AG04450 (cell line): ENCODE measurements at regions not wholly inside any gene's neighbourhood (a gene's known extent, or its start where the extent isn't known, plus 50 kb on each side); places are given as distances from the start of the nearest gene placed in this dataset.
A peak's percentile ranks its signal among the peaks of the same experiment; 100 is the strongest.

ENCODE experiments used
- CTCF ChIA-PET: fragments of 300-600, 350-600 bp; formaldehyde crosslinking; extraction: SDS; loops from one replicate; lab custom pipeline; 2022; ENCODE audit warnings: antibody characterized with exemption, inconsistent platforms; lab: Charles Lee
- POLR2A ChIA-PET: fragments of 350-600 bp; formaldehyde crosslinking; extraction: SDS; loops from one replicate; lab custom pipeline; 2021; ENCODE audit warnings: antibody characterized with exemption, inconsistent platforms; lab: Yijun Ruan, JAX
- DNase-seq: peaks from one replicate; pipeline ENCODE4 v3.0.0-alpha.2; 2011; ENCODE audit warnings: low read depth, low spot score
- H3K27ac ChIP-seq: one replicate; pipeline ENCODE4 v1.5.1; 2012; ENCODE audit warnings: low read depth, low read length, control low read depth
- H3K27me3 ChIP-seq: one replicate; pipeline ENCODE4 v1.6.0; 2012; ENCODE audit warnings: low read length; ENCODE audit not compliant: control insufficient read depth, insufficient read depth
- H3K4me3 ChIP-seq: 2 replicates; pipeline ENCODE4 v1.5.1; 2011; ENCODE audit warnings: mild to moderate bottlenecking, low read depth, low read length, control low read depth
- H3K9me3 ChIP-seq: 2 replicates; pipeline ENCODE4 v1.5.1; 2012; ENCODE audit warnings: low read length; ENCODE audit not compliant: control insufficient read depth, insufficient read depth
- TF ChIP-seq, protein P1 (sequence below): IDR thresholded peaks from 2 replicates; pipeline ENCODE4 v1.5.1; 2011; ENCODE audit warnings: low read depth, low read length, control low read depth, inconsistent platforms

DNA sequence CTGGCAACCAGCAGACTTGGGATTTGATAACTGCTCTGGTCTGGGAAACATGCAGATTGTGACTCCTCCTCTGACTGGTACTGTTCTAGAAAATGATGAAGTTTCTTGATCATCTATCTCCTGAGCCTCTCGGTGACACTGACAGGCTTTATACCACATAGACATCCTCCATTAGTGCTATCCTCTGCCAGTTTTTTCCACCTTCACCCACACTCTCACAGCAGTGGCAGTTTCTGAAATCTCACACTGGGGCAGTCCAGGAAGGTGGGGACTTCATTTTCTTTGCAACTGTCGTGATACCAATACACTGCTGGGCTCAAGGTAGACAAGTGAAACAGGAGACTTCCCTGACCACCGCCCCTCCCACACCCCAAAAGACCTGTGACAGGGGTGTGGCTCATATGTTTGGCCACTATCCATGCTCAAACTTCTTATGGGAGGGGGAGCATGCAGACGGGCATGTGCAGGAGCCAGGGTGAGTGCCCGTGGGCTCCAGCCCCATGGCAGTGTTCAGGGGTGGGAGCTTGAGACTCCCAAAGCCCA is 66.3 kb upstream of the RMDN2 start:
- TF ChIP-seq, protein P1, sequence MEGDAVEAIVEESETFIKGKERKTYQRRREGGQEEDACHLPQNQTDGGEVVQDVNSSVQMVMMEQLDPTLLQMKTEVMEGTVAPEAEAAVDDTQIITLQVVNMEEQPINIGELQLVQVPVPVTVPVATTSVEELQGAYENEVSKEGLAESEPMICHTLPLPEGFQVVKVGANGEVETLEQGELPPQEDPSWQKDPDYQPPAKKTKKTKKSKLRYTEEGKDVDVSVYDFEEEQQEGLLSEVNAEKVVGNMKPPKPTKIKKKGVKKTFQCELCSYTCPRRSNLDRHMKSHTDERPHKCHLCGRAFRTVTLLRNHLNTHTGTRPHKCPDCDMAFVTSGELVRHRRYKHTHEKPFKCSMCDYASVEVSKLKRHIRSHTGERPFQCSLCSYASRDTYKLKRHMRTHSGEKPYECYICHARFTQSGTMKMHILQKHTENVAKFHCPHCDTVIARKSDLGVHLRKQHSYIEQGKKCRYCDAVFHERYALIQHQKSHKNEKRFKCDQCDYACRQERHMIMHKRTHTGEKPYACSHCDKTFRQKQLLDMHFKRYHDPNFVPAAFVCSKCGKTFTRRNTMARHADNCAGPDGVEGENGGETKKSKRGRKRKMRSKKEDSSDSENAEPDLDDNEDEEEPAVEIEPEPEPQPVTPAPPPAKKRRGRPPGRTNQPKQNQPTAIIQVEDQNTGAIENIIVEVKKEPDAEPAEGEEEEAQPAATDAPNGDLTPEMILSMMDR, result no peak
- Histone ChIP-seq H3K27ac (peak overlapping the region; percentile 68), H3K27me3 (peaks cover 4% of the 10 kb centered on the region), H3K9me3 (peaks cover 7% of the 10 kb centered on the region), H3K4me3 (no peak overlapping the region)
- POLR2A ChIA-PET, result no interaction called here
- CTCF ChIA-PET, result interaction anchor here (1.2 kb wide), 2 partner anchors 19 to 33 kb away, joined by 3 to 6 read pairs; no protein-coding TSS in a partner anchor
- no peak for DNase-seq

GRCh38 chr2:37862620-37863019 is 62.5 kb upstream of the RMDN2 start:
- CTCF ChIA-PET, result no interaction called here
- POLR2A ChIA-PET, result interaction anchor here (0.5 kb wide), 1 partner anchor 31 kb away, joined by 3 read pairs; no protein-coding TSS in a partner anchor
- Histone ChIP-seq H3K4me3 (no peak overlapping the region), H3K9me3 (peaks cover 7% of the 10 kb centered on the region), H3K27ac (no peak overlapping the region), H3K27me3 (peaks cover 5% of the 10 kb centered on the region)
- TF ChIP-seq, protein P1, result no peak
- DNase-seq, result no peak

- ChIA-PET CTCF (interaction anchor here (0.5 to 1.5 kb wide), 2 partner anchors 468 to 738 kb away, joined by 4 to 10 read pairs; no protein-coding TSS in a partner anchor), POLR2A (no interaction called here)
- Histone ChIP-seq H3K9me3 (peaks cover 3% of the 10 kb centered on the region), H3K4me3 (no peak overlapping the region), H3K27me3 (peaks cover 5% of the 10 kb centered on the region), H3K27ac (no peak overlapping the region)
- TF ChIP-seq, protein P1, result no peak
- no peak for DNase-seq
Observed at GRCh38 chr2:37864217-37864616, 60.9 kb upstream of the RMDN2 start.

- H3K27ac ChIP-seq, result no peak overlapping the region
- ChIA-PET POLR2A (no interaction called here), CTCF (interaction anchor here (1.3 kb wide), 1 partner anchor 11 kb away, joined by 17 read pairs; no protein-coding TSS in a partner anchor)
- no peaks in the 10 kb centered on the region; the same call in 1 of the 2 replicates for H3K9me3 ChIP-seq
- no peak overlapping the region for H3K4me3 ChIP-seq
- peaks cover 5% of the 10 kb centered on the region for H3K27me3 ChIP-seq
- no peak for DNase-seq
- TF ChIP-seq, protein P1, result no peak
Observed at GRCh38 chr2:37865640-37866039, 59.4 kb upstream of the RMDN2 start.

GRCh38 chr2:37866171-37866934 is 58.7 kb upstream of the RMDN2 start:
- Histone ChIP-seq H3K4me3 (no peak overlapping the region), H3K9me3 (no peaks in the 10 kb centered on the region; the same call in 1 of the 2 replicates), H3K27ac (no peak overlapping the region), H3K27me3 (peaks cover 5% of the 10 kb centered on the region)
- TF ChIP-seq, protein P1, result no peak
- ChIA-PET POLR2A (no interaction called here), CTCF (interaction anchor here (0.8 to 2.9 kb wide), 3 partner anchors 11 to 471 kb away, joined by 3 to 13 read pairs (median 3); no protein-coding TSS in a partner anchor)
- no peak for DNase-seq
